Epithelial cell of esophagus (primary cell): ENCODE measurements at regions not wholly inside any gene's neighbourhood (a gene's known extent, or its start where the extent isn't known, plus 50 kb on each side); places are given as distances from the start of the nearest gene placed in this dataset.

ENCODE experiments used
- DNase-seq: peaks from one replicate; pipeline ENCODE4 v3.0.0; 2010; ENCODE audit warnings: low read depth
- H3K4me3 ChIP-seq: 2 replicates; pipeline ENCODE4 v1.5.1; 2011; ENCODE audit warnings: mild to moderate bottlenecking, low read length, control low read depth
- CTCF ChIP-seq: IDR thresholded peaks from 2 replicates; pipeline ENCODE4 v1.5.1; 2011; ENCODE audit warnings: low read depth, mild to moderate bottlenecking, low read length, control low read depth, inconsistent platforms; ENCODE audit not compliant: insufficient read depth; ENCODE audit errors: missing control alignments

GRCh38 chr3:147881933-147882332, 472.8 kb downstream of the ZIC1 start:
- no peak for TF ChIP-seq CTCF
- DNase-seq, result peak; percentile 5
- no peak overlapping the region for H3K4me3 ChIP-seq

GRCh38 chr3:147886879-147887278, 477.7 kb downstream of the ZIC1 start:
- no peak overlapping the region for H3K4me3 ChIP-seq
- no peak for DNase-seq
- TF ChIP-seq CTCF, result no peak

- no peak for DNase-seq
- no peak for TF ChIP-seq CTCF
Measured at GRCh38 chr3:147887797-147888196, 478.6 kb downstream of the ZIC1 start.

GRCh38 chr3:147890114-147890513, 480.9 kb downstream of the ZIC1 start:
- no peak overlapping the region for H3K4me3 ChIP-seq
- DNase-seq, result no peak
- no peak for TF ChIP-seq CTCF

More at GRCh38 chr3:147887797-147888196, 478.6 kb downstream of the ZIC1 start:
- H3K4me3 ChIP-seq, result no peak overlapping the region

- TF ChIP-seq CTCF, result no peak
- no peak for DNase-seq
- no peak overlapping the region for H3K4me3 ChIP-seq
Measured at GRCh38 chr3:147895509-147895908, 486.3 kb downstream of the ZIC1 start.

- no peak overlapping the region for H3K4me3 ChIP-seq
- no peak for TF ChIP-seq CTCF
- DNase-seq, result no peak
Measured at GRCh38 chr3:147900851-147901250, 491.7 kb downstream of the ZIC1 start.

GRCh38 chr3:147903026-147903425, 493.9 kb downstream of the ZIC1 start:
- H3K4me3 ChIP-seq, result no peak overlapping the region
- no peak for TF ChIP-seq CTCF

More at GRCh38 chr3:147903026-147903425, 493.9 kb downstream of the ZIC1 start:
- no peak for DNase-seq
